Immature natural killer cell (primary cell): ENCODE measurements at regions not wholly inside any gene's neighbourhood (a gene's known extent, or its start where the extent isn't known, plus 50 kb on each side); places are given as distances from the start of the nearest gene placed in this dataset.

Experiments
- DNase-seq, 3 donors: peaks; one replicate each; pipeline ENCODE4 v3.0.0; 2022; ENCODE audit warnings: mixed read lengths in 1 of 3
- H3K27ac Mint-ChIP-seq, 6 donors: one replicate each; pipeline ENCODE4 v1.8.0; 2020; ENCODE audit warnings: mixed read lengths in 6 of 6, mild to moderate bottlenecking in 5 of 6, inconsistent platforms in 4 of 6, moderate library complexity in 3 of 6
- H3K27me3 Mint-ChIP-seq, 3 donors: one replicate each; pipeline ENCODE4 v1.8.0; 2020 to 2021; ENCODE audit warnings: low read depth in 3 of 3, mild to moderate bottlenecking in 3 of 3, mixed read lengths in 3 of 3, moderate library complexity in 3 of 3, inconsistent platforms in 1 of 3
- H3K36me3 Mint-ChIP-seq, 3 donors: one replicate each; pipeline ENCODE4 v1.8.0; 2020; ENCODE audit warnings: mixed read lengths in 3 of 3, inconsistent platforms in 2 of 3, mild to moderate bottlenecking in 2 of 3
- H3K4me1 Mint-ChIP-seq, 2 donors: one replicate each; pipeline ENCODE4 v1.8.0; 2020; ENCODE audit warnings: inconsistent platforms in 2 of 2, mild to moderate bottlenecking in 2 of 2, mixed read lengths in 2 of 2, moderate library complexity in 1 of 2
- H3K4me3 Mint-ChIP-seq, 5 donors: one replicate each; pipeline ENCODE4 v1.8.0; 2020; ENCODE audit warnings: mild to moderate bottlenecking in 5 of 5, mixed read lengths in 5 of 5, inconsistent platforms in 3 of 5, moderate library complexity in 3 of 5
- H3K9me3 Mint-ChIP-seq, 6 donors: one replicate each; pipeline ENCODE4 v1.8.0; 2020; ENCODE audit warnings: mild to moderate bottlenecking in 6 of 6, mixed read lengths in 6 of 6, inconsistent platforms in 4 of 6, moderate library complexity in 3 of 6

- H3K4me1 Mint-ChIP-seq, result no peaks in the 10 kb centered on the region
- no peak overlapping the region for H3K27ac Mint-ChIP-seq
- no peaks in the 10 kb centered on the region for H3K36me3 Mint-ChIP-seq
- H3K9me3 Mint-ChIP-seq, result no peaks in the 10 kb centered on the region
- H3K27me3 Mint-ChIP-seq, result peaks cover 0 to 7% (median 1%) of the 10 kb centered on the region in 3 donors
- DNase-seq, result no peak
- H3K4me3 Mint-ChIP-seq, result no peak overlapping the region
Measured at GRCh38 chr1:199751962-199752687, 275.4 kb upstream of the NR5A2 start.

GRCh38 chr1:199752688-199753027 lies 274.9 kb upstream of the NR5A2 start:
- no peak for DNase-seq
- Mint-ChIP-seq H3K9me3 (no peaks in the 10 kb centered on the region), H3K27me3 (peaks cover 0 to 7% (median 1%) of the 10 kb centered on the region in 3 donors), H3K36me3 (no peaks in the 10 kb centered on the region), H3K27ac (no peak overlapping the region), H3K4me3 (no peak overlapping the region), H3K4me1 (no peaks in the 10 kb centered on the region)

GRCh38 chr1:199753513-199753912 lies 274.0 kb upstream of the NR5A2 start:
- no peak for DNase-seq
- Mint-ChIP-seq H3K36me3 (no peaks in the 10 kb centered on the region), H3K27me3 (peaks cover 0 to 7% (median 1%) of the 10 kb centered on the region in 3 donors), H3K4me1 (no peaks in the 10 kb centered on the region), H3K27ac (no peak overlapping the region), H3K4me3 (no peak overlapping the region), H3K9me3 (no peaks in the 10 kb centered on the region)

GRCh38 chr1:199756066-199756465 lies 271.4 kb upstream of the NR5A2 start:
- peaks cover 0 to 8% (median 1%) of the 10 kb centered on the region in 3 donors for H3K27me3 Mint-ChIP-seq
- no peaks in the 10 kb centered on the region for H3K4me1 Mint-ChIP-seq
- H3K4me3 Mint-ChIP-seq, result no peak overlapping the region
- DNase-seq, result no peak
- H3K27ac Mint-ChIP-seq, result no peak overlapping the region
- H3K9me3 Mint-ChIP-seq, result no peaks in the 10 kb centered on the region
- H3K36me3 Mint-ChIP-seq, result no peaks in the 10 kb centered on the region

- Mint-ChIP-seq H3K9me3 (no peaks in the 10 kb centered on the region), H3K27me3 (peaks cover 0 to 8% (median 0%) of the 10 kb centered on the region in 3 donors), H3K4me3 (no peak overlapping the region), H3K36me3 (no peaks in the 10 kb centered on the region), H3K4me1 (no peaks in the 10 kb centered on the region), H3K27ac (no peak overlapping the region)
- no peak for DNase-seq
Measured at GRCh38 chr1:199758626-199759255, 268.8 kb upstream of the NR5A2 start.

- no peak overlapping the region for H3K27ac Mint-ChIP-seq
- no peak for DNase-seq
- H3K4me3 Mint-ChIP-seq, result no peak overlapping the region
- no peaks in the 10 kb centered on the region for H3K36me3 Mint-ChIP-seq
- H3K27me3 Mint-ChIP-seq, result peaks cover 0 to 5% (median 0%) of the 10 kb centered on the region in 3 donors
- no peaks in the 10 kb centered on the region for H3K4me1 Mint-ChIP-seq
- H3K9me3 Mint-ChIP-seq, result no peaks in the 10 kb centered on the region
Measured at GRCh38 chr1:199759268-199759730, 268.2 kb upstream of the NR5A2 start.

- no peak for DNase-seq
- peaks cover 0 to 4% (median 0%) of the 10 kb centered on the region in 3 donors for H3K36me3 Mint-ChIP-seq
- H3K27me3 Mint-ChIP-seq, result peaks cover 2 to 5% (median 2%) of the 10 kb centered on the region in 3 donors
- no peak overlapping the region for H3K27ac Mint-ChIP-seq
- H3K9me3 Mint-ChIP-seq, result peaks cover 2 to 20% (median 10%) of the 10 kb centered on the region in 6 donors
- no peak overlapping the region for H3K4me3 Mint-ChIP-seq
- no peaks in the 10 kb centered on the region for H3K4me1 Mint-ChIP-seq
Measured at GRCh38 chr1:199762572-199762971, 264.9 kb upstream of the NR5A2 start.

GRCh38 chr1:199766218-199766792 lies 261.2 kb upstream of the NR5A2 start:
- Mint-ChIP-seq H3K4me1 (no peaks in the 10 kb centered on the region), H3K27ac (no peak overlapping the region), H3K9me3 (peaks cover 2 to 25% (median 11%) of the 10 kb centered on the region in 6 donors), H3K36me3 (peaks cover 0 to 4% (median 0%) of the 10 kb centered on the region in 3 donors), H3K4me3 (no peak overlapping the region), H3K27me3 (peaks cover 2 to 6% (median 3%) of the 10 kb centered on the region in 3 donors)
- no peak for DNase-seq

GRCh38 chr1:199767700-199768099 lies 259.8 kb upstream of the NR5A2 start:
- Mint-ChIP-seq H3K9me3 (peaks cover 2 to 25% (median 11%) of the 10 kb centered on the region in 6 donors), H3K4me1 (no peaks in the 10 kb centered on the region), H3K27me3 (peaks cover 2 to 8% (median 3%) of the 10 kb centered on the region in 3 donors)

GRCh38 chr1:199774433-199775089 lies 252.9 kb upstream of the NR5A2 start:
- Mint-ChIP-seq H3K9me3 (peaks cover 0 to 10% (median 0%) of the 10 kb centered on the region in 6 donors), H3K4me1 (no peaks in the 10 kb centered on the region), H3K27me3 (peaks cover 0 to 9% (median 3%) of the 10 kb centered on the region in 3 donors), H3K27ac (no peak overlapping the region), H3K36me3 (no peaks in the 10 kb centered on the region), H3K4me3 (no peak overlapping the region)
- no peak for DNase-seq

More at GRCh38 chr1:199767700-199768099, 259.8 kb upstream of the NR5A2 start:
- Mint-ChIP-seq H3K27ac (no peak overlapping the region), H3K4me3 (no peak overlapping the region), H3K36me3 (peaks cover 0 to 4% (median 0%) of the 10 kb centered on the region in 3 donors)
- no peak for DNase-seq

GRCh38 chr1:199776768-199777497 lies 250.6 kb upstream of the NR5A2 start:
- H3K27me3 Mint-ChIP-seq, result peaks cover 0 to 11% (median 3%) of the 10 kb centered on the region in 3 donors
- H3K36me3 Mint-ChIP-seq, result no peaks in the 10 kb centered on the region
- no peaks in the 10 kb centered on the region for H3K4me1 Mint-ChIP-seq
- H3K9me3 Mint-ChIP-seq, result peaks cover 0 to 8% (median 0%) of the 10 kb centered on the region in 6 donors
- no peak for DNase-seq
- H3K27ac Mint-ChIP-seq, result no peak overlapping the region
- no peak overlapping the region for H3K4me3 Mint-ChIP-seq

- Mint-ChIP-seq H3K9me3 (peaks cover 0 to 8% (median 0%) of the 10 kb centered on the region in 6 donors), H3K4me1 (no peaks in the 10 kb centered on the region), H3K27ac (no peak overlapping the region), H3K4me3 (no peak overlapping the region), H3K36me3 (no peaks in the 10 kb centered on the region), H3K27me3 (peaks cover 0 to 9% (median 3%) of the 10 kb centered on the region in 3 donors)
- DNase-seq, result no peak
Measured at GRCh38 chr1:199778324-199778955, 249.1 kb upstream of the NR5A2 start.

- no peaks in the 10 kb centered on the region for H3K36me3 Mint-ChIP-seq
- H3K9me3 Mint-ChIP-seq, result peaks cover 0 to 3% (median 0%) of the 10 kb centered on the region in 6 donors
- no peaks in the 10 kb centered on the region for H3K4me1 Mint-ChIP-seq
- DNase-seq, result no peak
- no peak overlapping the region for H3K4me3 Mint-ChIP-seq
- peaks cover 0 to 9% (median 1%) of the 10 kb centered on the region in 3 donors for H3K27me3 Mint-ChIP-seq
- no peak overlapping the region for H3K27ac Mint-ChIP-seq
Measured at GRCh38 chr1:199780091-199780490, 247.4 kb upstream of the NR5A2 start.
